HCT116 (cell line): ENCODE measurements at regions not wholly inside any gene's neighbourhood (a gene's known extent, or its start where the extent isn't known, plus 50 kb on each side); places are given as distances from the start of the nearest gene placed in this dataset.
"Not testable (repeated sequence)": the region's sequence is repeated elsewhere in the genome, so short reads cannot be mapped to it uniquely, and the experiment has no call there.

ENCODE experiments used
- ATAC-seq: fragments of 200-7000 bp; cut with Tn5 transposase; 2 replicates; pipeline ENCODE4 v1.9.1; 2020; ENCODE audit warnings: mild to moderate bottlenecking, moderate library complexity
- BruUV-seq: library from RNA; stranded (reverse); fragments of 400-500 nt; replicated peaks from 2 replicates; lab custom pipeline; 2021; lab: Mats Ljungman, UMichigan
- CTCF ChIA-PET: fragments of 300-600 bp; sonication (Branson Sonifier 250); formaldehyde crosslinking; loops from one replicate; lab custom pipeline; 2021; ENCODE audit warnings: antibody characterized with exemption; lab: Charles Lee
- POLR2A ChIA-PET: fragments of 300-600, 350-600 bp; sonication (Branson Sonifier 250); formaldehyde crosslinking; loops from one replicate; lab custom pipeline; 2021; ENCODE audit warnings: antibody characterized with exemption; lab: Charles Lee
- RAD21 ChIA-PET, 2 experiments: fragments of 300-600 bp; sonication (Branson Sonifier 250); formaldehyde crosslinking; loops; one replicate each; lab custom pipeline; 2023; ENCODE audit warnings: low total read pairs in 2 of 2; ENCODE audit not compliant: uncharacterized antibody in 2 of 2, unreplicated experiment in 2 of 2, low non-redundant PET in 1 of 2; lab: Charles Lee
- DNase-seq: peaks from one replicate; pipeline ENCODE4 v3.0.0-alpha.2; 2010; ENCODE audit warnings: low read depth, low spot score
- H2AFZ ChIP-seq: fragments of 200-600 bp; shearing (Covaris generic), sonication (generic); 2 replicates; pipeline ENCODE4 v1.6.1; 2017; ENCODE audit warnings: low read depth, mixed run types, mixed read lengths, antibody characterized with exemption, low read length; ENCODE audit not compliant: poor library complexity, severe bottlenecking
- H3K27ac ChIP-seq: 2 replicates; pipeline ENCODE4 v1.5.1; 2012; ENCODE audit warnings: low read depth, low read length
- H3K27me3 ChIP-seq: fragments of 200-600 bp; sonication (generic); 2 replicates; pipeline ENCODE4 v1.6.1; 2016; ENCODE audit warnings: mixed run types, low read length, mixed read lengths; ENCODE audit not compliant: insufficient read depth
- H3K36me3 ChIP-seq, 2 experiments: fragments of 200-500 bp in 1 of 2; fragments of 200-600 bp in 1 of 2; sonication (Bioruptor generic) in 1 of 2; sonication (generic) in 1 of 2; 2 replicates each; pipeline versions ENCODE4 v1.5.1 to v1.6.1; 2014 to 2016; ENCODE audit warnings: low read length in 2 of 2, inconsistent platforms in 1 of 2, mixed read lengths in 1 of 2, mixed run types in 1 of 2; ENCODE audit not compliant: insufficient read depth in 2 of 2, control insufficient read depth in 1 of 2
- H3K4me1 ChIP-seq, 2 experiments: fragments of 200-600 bp in 1 of 2; sonication (generic) in 1 of 2; 2 replicates each; pipeline versions ENCODE4 v1.5.1 to v1.6.1; 2012 to 2017; ENCODE audit warnings: low read length in 2 of 2, inconsistent platforms in 1 of 2, mild to moderate bottlenecking in 1 of 2, mixed read lengths in 1 of 2, mixed run types in 1 of 2, moderate library complexity in 1 of 2; ENCODE audit not compliant: insufficient read depth in 2 of 2, control insufficient read depth in 1 of 2
- H3K4me2 ChIP-seq: fragments of 200-600 bp; sonication (generic); 2 replicates; pipeline ENCODE4 v1.6.1; 2017; ENCODE audit warnings: mixed run types, low read length, mixed read lengths
- H3K4me3 ChIP-seq, 2 experiments: fragments of 200-600 bp in 1 of 2; sonication (generic) in 1 of 2; replicated peaks in 1 of 2; 2 replicates each; pipeline ENCODE4 v1.5.1; 2011 to 2016; ENCODE audit warnings: low read length in 2 of 2, control low read depth in 1 of 2, low read depth in 1 of 2, mild to moderate bottlenecking in 1 of 2, mixed read lengths in 1 of 2, mixed run types in 1 of 2
- H3K79me2 ChIP-seq: fragments of 200-600 bp; sonication (generic); 2 replicates; pipeline ENCODE4 v1.6.1; 2017; ENCODE audit warnings: mild to moderate bottlenecking, mixed run types, low read length, moderate library complexity, mixed read lengths; ENCODE audit not compliant: insufficient read depth
- H3K9ac ChIP-seq: fragments of 200-600 bp; sonication (generic); 2 replicates; pipeline ENCODE4 v1.6.1; 2016; ENCODE audit warnings: low read length, mixed read lengths
- H3K9me2 ChIP-seq: fragments of 200-600 bp; sonication (generic), shearing (Covaris generic); 2 replicates; pipeline ENCODE4 v1.6.1; 2017; ENCODE audit warnings: mixed run types, mild to moderate bottlenecking, moderate library complexity; ENCODE audit not compliant: insufficient read depth
- H3K9me3 ChIP-seq, 2 experiments: fragments of 200-500 bp in 1 of 2; fragments of 200-600 bp in 1 of 2; sonication (Bioruptor generic) in 1 of 2; sonication (generic) in 1 of 2; 2 replicates each; pipeline ENCODE4 v1.6.1; 2014 to 2017; ENCODE audit warnings: low read length in 2 of 2, mixed read lengths in 2 of 2, inconsistent platforms in 1 of 2, low read depth in 1 of 2, mild to moderate bottlenecking in 1 of 2, mixed run types in 1 of 2, moderate library complexity in 1 of 2; ENCODE audit not compliant: control insufficient read depth in 1 of 2, insufficient read depth in 1 of 2
- H4K20me1 ChIP-seq: fragments of 200-600 bp; sonication (generic), shearing (Covaris generic); 2 replicates; pipeline ENCODE4 v1.6.1; 2017; ENCODE audit warnings: mixed run types, mild to moderate bottlenecking, moderate library complexity; ENCODE audit not compliant: insufficient read depth
- CTCF ChIP-seq, 3 experiments: fragments of 200-600 bp in 1 of 3; sonication (generic) in 1 of 3; IDR thresholded peaks in 2 of 3; conservative IDR thresholded peaks in 1 of 3; 2 replicates each; pipeline ENCODE4 v1.5.1; 2012 to 2017; ENCODE audit warnings: low read depth in 2 of 3, low read length in 2 of 3, antibody characterized with exemption in 1 of 3, borderline replicate concordance in 1 of 3, control low read depth in 1 of 3, mild to moderate bottlenecking in 1 of 3, mixed read lengths in 1 of 3, mixed run types in 1 of 3, moderate library complexity in 1 of 3; ENCODE audit not compliant: insufficient read depth in 1 of 3
- ELF1 ChIP-seq: IDR thresholded peaks from 2 replicates; pipeline ENCODE4 v1.6.1; 2012; ENCODE audit warnings: low read depth, borderline replicate concordance
- EZH2phosphoT487 ChIP-seq: fragments of 200-600 bp; IDR thresholded peaks from 2 replicates; pipeline ENCODE4 v1.6.1; 2018; ENCODE audit warnings: antibody characterized with exemption, borderline replicate concordance
- MAX ChIP-seq: IDR thresholded peaks from 2 replicates; pipeline ENCODE4 v1.6.1; 2012
- REST ChIP-seq: IDR thresholded peaks from 2 replicates; pipeline ENCODE4 v1.6.1; 2012; ENCODE audit warnings: low read depth
- SP1 ChIP-seq: IDR thresholded peaks from 2 replicates; pipeline ENCODE4 v1.6.1; 2012; ENCODE audit warnings: low read depth
- SRF ChIP-seq: IDR thresholded peaks from 2 replicates; pipeline ENCODE4 v1.6.1; 2012; ENCODE audit warnings: low read depth
- TCF7L2 ChIP-seq: IDR thresholded peaks from 2 replicates; pipeline ENCODE4 v1.7.0; 2011; ENCODE audit warnings: borderline replicate concordance, inconsistent platforms; ENCODE audit not compliant: insufficient read depth, insufficient read length; ENCODE audit errors: extremely low read depth
- YY1 ChIP-seq: IDR thresholded peaks from 2 replicates; pipeline ENCODE4 v1.6.1; 2011; ENCODE audit warnings: low read length, low read depth, moderate library complexity, mild to moderate bottlenecking; ENCODE audit not compliant: insufficient replicate concordance; ENCODE audit errors: extremely low read depth
- intact Hi-C: fragments of 100-400 bp; cut with micrococcal nuclease; formaldehyde crosslinking; loops from 2 replicates; pipeline ENCODE4 v1.10.0; 2022

GRCh38 chr4:9685016-9685415 lies 96.4 kb upstream of the DRD5 start:
- H3K4me1 ChIP-seq, POLR2A ChIA-PET: not testable (repeated sequence)

GRCh38 chr4:9685692-9686091 lies 95.7 kb upstream of the DRD5 start:
- Histone ChIP-seq H3K36me3 (no peaks in the 10 kb centered on the region), H2AFZ (no peak overlapping the region), H3K4me3 (no peak overlapping the region), H3K27me3 (no peaks in the 10 kb centered on the region), H3K4me2 (no peak overlapping the region), H3K9ac (no peak overlapping the region), H3K9me3 (no peaks in the 10 kb centered on the region), H3K9me2 (no peaks in the 10 kb centered on the region), H4K20me1 (no peaks in the 10 kb centered on the region), H3K4me1 (no peaks in the 10 kb centered on the region; a peak in 1 of 4 replicates), H3K79me2 (no peaks in the 10 kb centered on the region), H3K27ac (no peak overlapping the region)
- ChIA-PET CTCF (no interaction called here), POLR2A (no interaction called here), RAD21 (no interaction called here)
- ATAC-seq (no peak), DNase-seq (no peak)
- TF ChIP-seq MAX (no peak), REST (no peak), TCF7L2 (no peak), SP1 (no peak), YY1 (no peak), EZH2phosphoT487 (no peak), SRF (no peak), CTCF (IDR thresholded peaks at IDR 0.05 in 2 of 3, conservative IDR thresholded peaks at IDR 0.05 in 1 of 3; ENCODE audit: borderline replicate concordance in 1 of 3, insufficient read depth in 1 of 3, low read depth in 2 of 3, low read length in 2 of 3) (no peak), ELF1 (no peak)
- BruUV-seq = no TSS peak
- intact Hi-C loops = no loop called here

More at GRCh38 chr4:9685016-9685415, 96.4 kb upstream of the DRD5 start:
- H4K20me1 ChIP-seq, H3K79me2 ChIP-seq, H3K4me3 ChIP-seq, DNase-seq, intact Hi-C loops, BruUV-seq, H3K36me3 ChIP-seq, H3K9ac ChIP-seq, H3K27ac ChIP-seq, H3K27me3 ChIP-seq, CTCF ChIA-PET, H3K9me3 ChIP-seq, RAD21 ChIA-PET, H3K9me2 ChIP-seq, H2AFZ ChIP-seq, ATAC-seq, H3K4me2 ChIP-seq: not testable (repeated sequence)
